ENCODE measurements at regions not wholly inside any gene's neighbourhood (a gene's known extent, or its start where the extent isn't known, plus 50 kb on each side); places are given as distances from the start of the nearest gene placed in this dataset.

- DNase-seq (ENCODE audit: low read depth in 3 of 3) = no peak
Measured at GRCh38 chr2:16318051-16318450, 347.6 kb downstream of the CYRIA start.

GRCh38 chr2:16317211-16317830 is 348.3 kb downstream of the CYRIA start:
- no peak for DNase-seq (ENCODE audit: low read depth in 3 of 3)

GRCh38 chr2:16316456-16317210 is 349.0 kb downstream of the CYRIA start:
- DNase-seq (ENCODE audit: low read depth in 3 of 3) = no peak

GRCh38 chr2:16315908-16316307 is 349.7 kb downstream of the CYRIA start:
- DNase-seq (ENCODE audit: low read depth in 3 of 3) = no peak

GRCh38 chr2:16315458-16315835 is 350.2 kb downstream of the CYRIA start:
- no peak for DNase-seq (ENCODE audit: low read depth in 3 of 3)

- no peak for DNase-seq (ENCODE audit: low read depth in 3 of 3)
Measured at GRCh38 chr2:16314691-16315457, 350.8 kb downstream of the CYRIA start.

GRCh38 chr2:16314001-16314400 is 351.6 kb downstream of the CYRIA start:
- DNase-seq (ENCODE audit: low read depth in 3 of 3) = no peak

- DNase-seq (ENCODE audit: low read depth in 3 of 3) = no peak
Measured at GRCh38 chr2:16313235-16313975, 352.2 kb downstream of the CYRIA start.

GRCh38 chr2:16312771-16313170 is 352.9 kb downstream of the CYRIA start:
- no peak for DNase-seq (ENCODE audit: low read depth in 3 of 3)

GRCh38 chr2:16311521-16312440 is 353.9 kb downstream of the CYRIA start:
- no peak for DNase-seq (ENCODE audit: low read depth in 3 of 3)

GRCh38 chr2:16308816-16309215 is 356.8 kb downstream of the CYRIA start:
- no peak for DNase-seq (ENCODE audit: low read depth in 3 of 3)

- DNase-seq (ENCODE audit: low read depth in 3 of 3) = no peak
Measured at GRCh38 chr2:16304876-16305590, 360.6 kb downstream of the CYRIA start.

- DNase-seq (ENCODE audit: low read depth in 3 of 3) = no peak
Measured at GRCh38 chr2:16303761-16304160, 361.9 kb downstream of the CYRIA start.

- no peak for DNase-seq (ENCODE audit: low read depth in 3 of 3)
Measured at GRCh38 chr2:16303273-16303577, 362.4 kb downstream of the CYRIA start.

- no peak for DNase-seq (ENCODE audit: low read depth in 3 of 3)
Measured at GRCh38 chr2:16302431-16303272, 362.3 kb downstream of the MYCN start.

GRCh38 chr2:16301961-16302360 is 361.6 kb downstream of the MYCN start:
- DNase-seq (ENCODE audit: low read depth in 3 of 3) = no peak

GRCh38 chr2:16298866-16299265 is 358.5 kb downstream of the MYCN start:
- no peak for DNase-seq (ENCODE audit: low read depth in 3 of 3)

- no peak for DNase-seq (ENCODE audit: low read depth in 3 of 3)
Measured at GRCh38 chr2:16296331-16297250, 356.2 kb downstream of the MYCN start.

- no peak for DNase-seq (ENCODE audit: low read depth in 3 of 3)
Measured at GRCh38 chr2:16296038-16296290, 355.6 kb downstream of the MYCN start.
